LNCAP (cell line): ENCODE measurements at regions not wholly inside any gene's neighbourhood (a gene's known extent, or its start where the extent isn't known, plus 50 kb on each side); places are given as distances from the start of the nearest gene placed in this dataset.

Experiments used
- CTCF ChIP-seq: fragments of 450-650 bp; IDR thresholded peaks from 2 replicates; pipeline ENCODE4 v1.5.1; 2017; ENCODE audit warnings: mild to moderate bottlenecking

- no peak for TF ChIP-seq CTCF
Observed at GRCh38 chr7:41313171-41313570, 389.7 kb downstream of the INHBA start.

- TF ChIP-seq CTCF, result no peak
Observed at GRCh38 chr7:41312235-41312634, 390.7 kb downstream of the INHBA start.

GRCh38 chr7:41311301-41311700, 391.6 kb downstream of the INHBA start:
- no peak for TF ChIP-seq CTCF

- TF ChIP-seq CTCF, result no peak
Observed at GRCh38 chr7:41306486-41306885, 396.4 kb downstream of the INHBA start.

GRCh38 chr7:41305001-41305400, 397.9 kb downstream of the INHBA start:
- no peak for TF ChIP-seq CTCF

GRCh38 chr7:41303709-41304108, 399.2 kb downstream of the INHBA start:
- no peak for TF ChIP-seq CTCF

- no peak for TF ChIP-seq CTCF
Observed at GRCh38 chr7:41298409-41298808, 404.5 kb downstream of the INHBA start.

- TF ChIP-seq CTCF, result no peak
Observed at GRCh38 chr7:41297166-41297565, 405.7 kb downstream of the INHBA start.
